Fibroblast of villous mesenchyme (primary cell): ENCODE measurements at regions not wholly inside any gene's neighbourhood (a gene's known extent, or its start where the extent isn't known, plus 50 kb on each side); places are given as distances from the start of the nearest gene placed in this dataset.
"Not testable (repeated sequence)": the region's sequence is repeated elsewhere in the genome, so short reads cannot be mapped to it uniquely, and the experiment has no call there.

Source experiments
- DNase-seq: peaks from one replicate; pipeline ENCODE4 v3.0.0-alpha.2; 2010; ENCODE audit warnings: low read depth
- H3K4me3 ChIP-seq: 2 replicates; pipeline ENCODE4 v1.5.1; 2011; ENCODE audit warnings: low read depth, mild to moderate bottlenecking, low read length
- TF ChIP-seq, protein P1 (sequence below): IDR thresholded peaks from 2 replicates; pipeline ENCODE4 v1.5.1; 2012; ENCODE audit warnings: low read depth, mild to moderate bottlenecking, low read length; ENCODE audit not compliant: insufficient read depth

GRCh38 chr5:162558120-162558519 lies 490.5 kb downstream of the GABRG2 start:
- DNase-seq: no peak
- no peak overlapping the region for H3K4me3 ChIP-seq
- TF ChIP-seq, protein P1, sequence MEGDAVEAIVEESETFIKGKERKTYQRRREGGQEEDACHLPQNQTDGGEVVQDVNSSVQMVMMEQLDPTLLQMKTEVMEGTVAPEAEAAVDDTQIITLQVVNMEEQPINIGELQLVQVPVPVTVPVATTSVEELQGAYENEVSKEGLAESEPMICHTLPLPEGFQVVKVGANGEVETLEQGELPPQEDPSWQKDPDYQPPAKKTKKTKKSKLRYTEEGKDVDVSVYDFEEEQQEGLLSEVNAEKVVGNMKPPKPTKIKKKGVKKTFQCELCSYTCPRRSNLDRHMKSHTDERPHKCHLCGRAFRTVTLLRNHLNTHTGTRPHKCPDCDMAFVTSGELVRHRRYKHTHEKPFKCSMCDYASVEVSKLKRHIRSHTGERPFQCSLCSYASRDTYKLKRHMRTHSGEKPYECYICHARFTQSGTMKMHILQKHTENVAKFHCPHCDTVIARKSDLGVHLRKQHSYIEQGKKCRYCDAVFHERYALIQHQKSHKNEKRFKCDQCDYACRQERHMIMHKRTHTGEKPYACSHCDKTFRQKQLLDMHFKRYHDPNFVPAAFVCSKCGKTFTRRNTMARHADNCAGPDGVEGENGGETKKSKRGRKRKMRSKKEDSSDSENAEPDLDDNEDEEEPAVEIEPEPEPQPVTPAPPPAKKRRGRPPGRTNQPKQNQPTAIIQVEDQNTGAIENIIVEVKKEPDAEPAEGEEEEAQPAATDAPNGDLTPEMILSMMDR: no peak

DNA sequence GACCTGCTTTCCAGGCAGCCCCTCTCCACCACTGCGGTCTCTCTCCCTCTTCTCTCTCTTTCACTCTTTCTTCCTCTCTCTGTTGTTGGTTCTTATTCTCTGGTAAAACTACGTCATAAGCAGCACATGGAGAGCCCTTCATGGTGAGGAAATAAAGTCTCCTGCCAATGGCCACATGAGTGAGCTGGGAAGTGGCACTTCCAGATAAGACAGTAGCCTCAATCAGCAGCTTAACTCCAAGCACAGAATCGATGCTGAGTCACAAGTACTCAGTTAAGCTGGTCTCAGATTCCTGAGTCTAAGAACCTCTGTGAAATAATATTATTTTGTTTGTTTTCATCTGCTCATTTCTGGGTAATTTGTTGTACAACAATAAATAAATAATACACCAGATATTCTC lies 500.1 kb downstream of the GABRG2 start:
- TF ChIP-seq, protein P1: no peak
- no peak for DNase-seq
- H3K4me3 ChIP-seq: no peak overlapping the region

- no peak overlapping the region for H3K4me3 ChIP-seq
- DNase-seq: no peak
- TF ChIP-seq, protein P1: no peak
Measured at GRCh38 chr5:162573758-162574157, 506.2 kb downstream of the GABRG2 start.

- no peak overlapping the region for H3K4me3 ChIP-seq
- DNase-seq: no peak
- TF ChIP-seq, protein P1: no peak
Measured at GRCh38 chr5:162591724-162592123, 524.2 kb downstream of the GABRG2 start.

- no peak overlapping the region for H3K4me3 ChIP-seq
- TF ChIP-seq, protein P1: peak; percentile 9
- DNase-seq: no peak
Measured at GRCh38 chr5:162593881-162594280, 526.3 kb downstream of the GABRG2 start.

- no peak for DNase-seq
- TF ChIP-seq, protein P1: no peak
- H3K4me3 ChIP-seq: no peak overlapping the region
Measured at GRCh38 chr5:162603443-162604070, 536.0 kb downstream of the GABRG2 start.

GRCh38 chr5:162607879-162608278 lies 540.3 kb downstream of the GABRG2 start:
- no peak overlapping the region for H3K4me3 ChIP-seq
- DNase-seq: no peak
- TF ChIP-seq, protein P1: no peak

DNA sequence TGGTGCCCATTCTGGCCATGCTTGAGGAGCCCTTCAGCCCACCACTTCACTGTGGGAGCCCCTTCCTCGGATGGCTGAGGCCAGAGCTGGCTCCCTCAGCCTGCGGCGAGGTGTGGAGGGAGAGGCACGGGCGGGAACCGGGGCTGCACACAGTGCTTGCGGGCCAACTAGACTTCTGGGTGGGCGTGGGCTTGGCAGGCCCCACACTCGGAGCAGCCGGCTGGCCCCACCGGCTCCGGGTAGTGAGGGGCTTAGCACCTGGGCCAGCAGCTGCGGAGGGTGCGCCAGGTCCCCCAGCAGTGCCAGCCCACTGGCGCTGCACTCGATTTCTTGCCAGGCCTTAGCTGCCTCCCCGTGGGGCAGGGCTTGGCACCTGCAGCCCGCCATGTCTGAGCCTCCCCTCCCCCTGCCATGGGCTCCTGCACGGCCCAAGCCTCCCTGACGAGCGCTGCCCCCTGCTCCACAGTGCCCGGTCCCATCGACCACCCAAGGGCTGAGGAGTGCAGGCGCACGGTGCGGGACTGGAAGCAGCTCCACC lies 554.2 kb downstream of the GABRG2 start:
- DNase-seq, H3K4me3 ChIP-seq: not testable (repeated sequence)
